ENCODE measurements at regions not wholly inside any gene's neighbourhood (a gene's known extent, or its start where the extent isn't known, plus 50 kb on each side); places are given as distances from the start of the nearest gene placed in this dataset.
"Not testable (repeated sequence)": the region's sequence is repeated elsewhere in the genome, so short reads cannot be mapped to it uniquely, and the experiment has no call there.

DNA sequence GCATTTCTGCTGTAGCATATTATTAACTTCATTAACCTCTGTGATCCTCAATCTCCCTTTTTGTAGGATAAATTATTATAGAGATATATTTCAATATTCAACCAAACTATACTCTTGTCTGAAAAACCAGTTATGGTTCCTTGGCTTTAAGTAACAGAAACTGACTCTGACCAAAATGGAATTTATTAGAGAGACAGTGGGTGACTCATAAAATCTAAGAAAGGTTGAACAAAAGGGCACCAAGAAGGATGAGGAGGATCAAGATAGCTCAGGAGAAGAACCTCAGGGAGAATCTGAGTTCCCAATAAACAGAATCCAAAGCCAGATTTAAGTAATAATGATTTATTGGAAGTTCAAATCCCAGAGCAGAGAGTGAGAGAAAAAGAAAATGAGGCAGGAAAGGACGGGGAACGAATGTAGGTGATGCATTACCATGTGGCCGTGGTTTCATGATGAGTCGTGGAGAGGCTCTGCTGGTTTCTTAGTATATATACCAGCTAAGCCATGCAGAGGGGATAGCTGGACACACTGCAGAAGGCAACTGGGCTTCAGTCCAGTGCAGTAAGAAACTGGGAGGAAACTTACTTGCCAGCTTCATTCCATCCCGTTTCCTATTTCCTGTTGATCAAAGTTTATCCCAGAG, 151.5 kb upstream of the GOT2 start:
- no peak overlapping the region for H3K4me3 Mint-ChIP-seq (ENCODE audit: unreplicated experiment)
- H3K36me3 Mint-ChIP-seq (ENCODE audit: unreplicated experiment): no peaks in the 10 kb centered on the region
- no peak for DNase-seq
- H3K4me1 Mint-ChIP-seq (ENCODE audit: low read depth, unreplicated experiment): no peaks in the 10 kb centered on the region
- no peaks in the 10 kb centered on the region for H3K27me3 Mint-ChIP-seq (ENCODE audit: unreplicated experiment)
- H3K27ac Mint-ChIP-seq (ENCODE audit: unreplicated experiment): no peak overlapping the region
- no peaks in the 10 kb centered on the region for H3K9me3 Mint-ChIP-seq (ENCODE audit: unreplicated experiment)
- TF ChIP-seq, protein P1, sequence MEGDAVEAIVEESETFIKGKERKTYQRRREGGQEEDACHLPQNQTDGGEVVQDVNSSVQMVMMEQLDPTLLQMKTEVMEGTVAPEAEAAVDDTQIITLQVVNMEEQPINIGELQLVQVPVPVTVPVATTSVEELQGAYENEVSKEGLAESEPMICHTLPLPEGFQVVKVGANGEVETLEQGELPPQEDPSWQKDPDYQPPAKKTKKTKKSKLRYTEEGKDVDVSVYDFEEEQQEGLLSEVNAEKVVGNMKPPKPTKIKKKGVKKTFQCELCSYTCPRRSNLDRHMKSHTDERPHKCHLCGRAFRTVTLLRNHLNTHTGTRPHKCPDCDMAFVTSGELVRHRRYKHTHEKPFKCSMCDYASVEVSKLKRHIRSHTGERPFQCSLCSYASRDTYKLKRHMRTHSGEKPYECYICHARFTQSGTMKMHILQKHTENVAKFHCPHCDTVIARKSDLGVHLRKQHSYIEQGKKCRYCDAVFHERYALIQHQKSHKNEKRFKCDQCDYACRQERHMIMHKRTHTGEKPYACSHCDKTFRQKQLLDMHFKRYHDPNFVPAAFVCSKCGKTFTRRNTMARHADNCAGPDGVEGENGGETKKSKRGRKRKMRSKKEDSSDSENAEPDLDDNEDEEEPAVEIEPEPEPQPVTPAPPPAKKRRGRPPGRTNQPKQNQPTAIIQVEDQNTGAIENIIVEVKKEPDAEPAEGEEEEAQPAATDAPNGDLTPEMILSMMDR (IDR thresholded peaks at IDR 0.05; ENCODE audit: partially characterized antibody, unreplicated experiment): no peak

DNA sequence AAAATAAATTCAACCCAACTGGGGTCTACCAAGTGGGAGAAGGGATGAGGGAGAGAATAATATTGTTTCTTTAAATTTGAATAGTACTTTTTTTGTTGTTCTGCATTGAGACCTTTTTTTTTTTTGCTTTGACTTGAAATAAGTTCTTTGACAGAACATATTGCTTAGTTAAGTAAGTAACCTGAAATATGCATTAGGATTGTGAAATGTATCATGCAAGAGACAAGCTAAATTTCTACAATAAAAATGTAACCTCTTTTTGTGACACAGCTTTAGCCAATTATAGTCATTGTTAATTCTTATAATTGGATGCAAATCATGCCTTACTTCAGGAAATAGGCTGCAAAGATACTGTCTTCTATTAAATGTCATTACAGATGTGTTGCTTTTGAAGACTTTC, 150.0 kb upstream of the GOT2 start:
- DNase-seq: no peak
- H3K9me3 Mint-ChIP-seq (ENCODE audit: unreplicated experiment): peaks cover under 1% of the 10 kb centered on the region
- H3K36me3 Mint-ChIP-seq (ENCODE audit: unreplicated experiment): peaks cover 7% of the 10 kb centered on the region
- H3K27me3 Mint-ChIP-seq (ENCODE audit: unreplicated experiment): no peaks in the 10 kb centered on the region
- H3K27ac Mint-ChIP-seq (ENCODE audit: unreplicated experiment): no peak overlapping the region
- TF ChIP-seq, protein P1 (IDR thresholded peaks at IDR 0.05; ENCODE audit: partially characterized antibody, unreplicated experiment): no peak
- H3K4me3 Mint-ChIP-seq (ENCODE audit: unreplicated experiment): no peak overlapping the region
- H3K4me1 Mint-ChIP-seq (ENCODE audit: low read depth, unreplicated experiment): no peaks in the 10 kb centered on the region

DNA sequence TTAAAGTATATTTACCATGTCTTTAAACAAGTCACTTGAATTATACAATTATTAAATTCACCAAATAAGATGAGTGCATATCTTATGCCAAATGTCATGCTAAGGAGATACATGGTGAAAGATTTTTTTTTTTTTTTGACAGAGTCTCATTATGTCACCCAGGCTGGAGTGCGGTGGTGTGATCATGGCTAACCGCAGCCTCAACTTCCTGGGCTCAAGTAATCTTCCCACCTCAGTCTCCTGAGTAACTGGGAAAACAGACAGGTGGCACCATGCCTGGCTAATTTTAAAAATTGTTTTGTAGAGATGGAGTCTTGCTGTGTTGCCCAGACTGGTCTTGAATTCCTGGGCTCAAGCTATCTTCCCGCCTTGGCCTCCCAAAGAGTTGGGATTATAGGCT, 149.0 kb upstream of the GOT2 start:
- TF ChIP-seq, protein P1 (IDR thresholded peaks at IDR 0.05; ENCODE audit: partially characterized antibody, unreplicated experiment): no peak
- Mint-ChIP-seq H3K27ac (ENCODE audit: unreplicated experiment) (no peak overlapping the region), H3K4me3 (ENCODE audit: unreplicated experiment) (no peak overlapping the region)

DNA sequence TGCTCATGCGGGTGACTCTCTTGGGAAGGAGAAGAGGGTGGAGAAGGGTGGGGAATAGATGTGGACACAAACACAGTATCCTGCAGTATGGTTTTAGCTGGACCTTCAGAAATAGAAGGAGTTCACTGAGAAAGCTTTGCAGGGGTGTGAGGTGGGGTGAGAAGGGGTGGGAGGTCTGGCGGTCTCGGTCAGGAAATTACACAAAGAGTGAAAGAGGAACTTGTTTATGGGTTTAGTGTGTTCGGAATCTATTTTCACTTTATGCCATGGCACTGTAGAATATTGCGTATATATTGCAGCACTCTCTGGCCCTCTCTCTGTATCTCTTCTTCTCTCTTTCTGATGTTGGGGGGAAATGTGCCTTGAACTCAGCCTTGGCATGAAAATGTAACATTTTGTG, 148.2 kb upstream of the GOT2 start:
- DNase-seq: no peak
- Mint-ChIP-seq H3K27me3 (ENCODE audit: unreplicated experiment) (no peaks in the 10 kb centered on the region), H3K4me1 (ENCODE audit: low read depth, unreplicated experiment) (no peaks in the 10 kb centered on the region), H3K36me3 (ENCODE audit: unreplicated experiment) (peaks cover 9% of the 10 kb centered on the region), H3K4me3 (ENCODE audit: unreplicated experiment) (no peak overlapping the region), H3K9me3 (ENCODE audit: unreplicated experiment) (peaks cover 4% of the 10 kb centered on the region), H3K27ac (ENCODE audit: unreplicated experiment) (no peak overlapping the region)
- TF ChIP-seq, protein P1 (IDR thresholded peaks at IDR 0.05; ENCODE audit: partially characterized antibody, unreplicated experiment): no peak

More for the DNA sequence above, 149.0 kb upstream of the GOT2 start:
- no peaks in the 10 kb centered on the region for H3K4me1 Mint-ChIP-seq (ENCODE audit: low read depth, unreplicated experiment)
- peaks cover 2% of the 10 kb centered on the region for H3K9me3 Mint-ChIP-seq (ENCODE audit: unreplicated experiment)
- H3K27me3 Mint-ChIP-seq (ENCODE audit: unreplicated experiment): no peaks in the 10 kb centered on the region
- peaks cover 9% of the 10 kb centered on the region for H3K36me3 Mint-ChIP-seq (ENCODE audit: unreplicated experiment)
- no peak for DNase-seq

DNA sequence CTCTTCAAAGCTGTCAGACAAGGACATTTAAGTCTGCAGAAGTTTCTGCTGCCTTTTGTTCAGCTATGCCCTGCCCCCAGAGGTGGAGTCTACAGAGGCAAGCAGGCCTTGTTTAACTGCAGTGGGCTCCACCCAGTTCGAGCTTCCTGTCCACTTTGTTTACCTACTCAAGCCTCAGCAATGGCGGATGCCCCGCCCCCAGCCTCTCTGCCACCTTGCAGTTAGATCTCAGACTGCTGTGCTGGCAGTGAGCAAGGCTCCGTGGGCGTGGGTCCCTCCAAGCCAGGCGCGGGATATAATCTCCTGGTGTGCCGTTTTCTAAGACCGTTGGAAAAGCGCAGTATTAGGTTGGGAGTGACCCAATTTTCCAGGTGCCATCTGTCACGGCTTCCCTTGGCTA, 144.5 kb upstream of the GOT2 start:
- not testable (repeated sequence) for H3K27me3 Mint-ChIP-seq (ENCODE audit: unreplicated experiment); H3K4me1 Mint-ChIP-seq (ENCODE audit: low read depth, unreplicated experiment); H3K27ac Mint-ChIP-seq (ENCODE audit: unreplicated experiment); H3K36me3 Mint-ChIP-seq (ENCODE audit: unreplicated experiment); H3K4me3 Mint-ChIP-seq (ENCODE audit: unreplicated experiment); DNase-seq
- H3K9me3 Mint-ChIP-seq (ENCODE audit: unreplicated experiment): peaks cover 10% of the 10 kb centered on the region

Measured in glutamatergic neuron (in vitro differentiated cells).